H1 (cell line): ENCODE measurements at regions not wholly inside any gene's neighbourhood (a gene's known extent, or its start where the extent isn't known, plus 50 kb on each side); places are given as distances from the start of the nearest gene placed in this dataset.
A peak's percentile ranks its signal among the peaks of the same experiment; 100 is the strongest.

Experiments
- CTCF ChIA-PET: fragments of 300-600 bp; sonication (Branson Sonifier 250); formaldehyde crosslinking; loops from one replicate; lab custom pipeline; 2021; ENCODE audit not compliant: partially characterized antibody; lab: Charles Lee
- POLR2A ChIA-PET: fragments of 300-600 bp; sonication (Branson Sonifier 250); formaldehyde crosslinking; loops from one replicate; lab custom pipeline; 2021; ENCODE audit warnings: inconsistent platforms; ENCODE audit not compliant: partially characterized antibody; lab: Charles Lee
- DNase-seq, 2 experiments: peaks; one replicate each; pipeline versions ENCODE4 v3.0.0 to v3.0.0-alpha.2; 2010 to 2022; ENCODE audit warnings: low spot score in 2 of 2, low read depth in 1 of 2, mixed read lengths in 1 of 2
- FAIRE-seq: peaks from 2 replicates; lab custom pipeline; 2011; peaks lifted over from hg19 to GRCh38; lab: Jason Lieb, UNC
- H2AFZ ChIP-seq: 2 replicates; pipeline ENCODE4 v1.8.1; 2012; ENCODE audit warnings: low read length, inconsistent platforms
- H2AK5ac ChIP-seq: 2 replicates; pipeline ENCODE4 v1.6.1; 2013; ENCODE audit warnings: low read depth, low read length
- H2BK120ac ChIP-seq: replicated peaks from 2 replicates; pipeline ENCODE3; 2013; ENCODE audit warnings: low read depth, low read length, inconsistent platforms
- H2BK12ac ChIP-seq: 2 replicates; pipeline ENCODE4 v1.6.1; 2013; ENCODE audit warnings: low read depth, low read length
- H2BK15ac ChIP-seq: 2 replicates; pipeline ENCODE4 v1.6.1; 2013; ENCODE audit warnings: low read length
- H2BK20ac ChIP-seq: 2 replicates; pipeline ENCODE4 v1.6.1; 2013; ENCODE audit warnings: low read length
- H2BK5ac ChIP-seq: 2 replicates; pipeline ENCODE4 v1.6.1; 2013; ENCODE audit warnings: low read depth, low read length
- H3K14ac ChIP-seq: 2 replicates; pipeline ENCODE4 v1.6.1; 2013; ENCODE audit warnings: inconsistent platforms; ENCODE audit not compliant: insufficient read length
- H3K18ac ChIP-seq: 2 replicates; pipeline ENCODE4 v1.6.1; 2013; ENCODE audit warnings: low read length; ENCODE audit errors: extremely low read depth
- H3K23ac ChIP-seq: 2 replicates; pipeline ENCODE4 v1.6.1; 2013; ENCODE audit warnings: inconsistent platforms; ENCODE audit not compliant: insufficient read length
- H3K23me2 ChIP-seq: 2 replicates; pipeline ENCODE4 v1.6.1; 2013; ENCODE audit warnings: low read depth, low read length
- H3K27ac ChIP-seq: 2 replicates; pipeline ENCODE4 v1.6.1; 2011; ENCODE audit warnings: low read depth, low read length, inconsistent platforms
- H3K27me3 ChIP-seq, 4 experiments: replicated peaks in 1 of 4; 1 replicate in 1 of 4; 2 replicates in 3 of 4; pipeline versions ENCODE4 v1.6.1 to v1.8.1; 2011 to 2013; ENCODE audit warnings: low read length in 3 of 4, mild to moderate bottlenecking in 3 of 4, inconsistent platforms in 2 of 4, mixed read lengths in 2 of 4, moderate library complexity in 1 of 4; ENCODE audit not compliant: control insufficient read depth in 3 of 4, insufficient read depth in 3 of 4; ENCODE audit errors: extremely low read depth in 1 of 4
- H3K36me3 ChIP-seq, 4 experiments: 2 replicates each; pipeline versions ENCODE4 v1.6.1 to v1.8.1; 2011 to 2013; ENCODE audit warnings: mild to moderate bottlenecking in 4 of 4, low read length in 3 of 4, moderate library complexity in 2 of 4, control low read depth in 1 of 4, inconsistent platforms in 1 of 4; ENCODE audit not compliant: insufficient read depth in 4 of 4, control insufficient read depth in 2 of 4
- H3K4ac ChIP-seq: replicated peaks from 2 replicates; pipeline ENCODE3; 2013; ENCODE audit warnings: low read length, low read depth, mixed read lengths, inconsistent platforms; ENCODE audit not compliant: insufficient read length
- H3K4me1 ChIP-seq, 4 experiments: replicated peaks in 1 of 4; 1 replicate in 1 of 4; 2 replicates in 3 of 4; pipeline versions ENCODE4 v1.6.1 to v1.8.1; 2011 to 2013; ENCODE audit warnings: low read length in 3 of 4, inconsistent platforms in 2 of 4, mixed read lengths in 1 of 4; ENCODE audit not compliant: insufficient read depth in 4 of 4, control insufficient read depth in 3 of 4
- H3K4me2 ChIP-seq, 2 experiments: 2 replicates each; pipeline versions ENCODE4 v1.6.1 to v1.8.1; 2011 to 2013; ENCODE audit warnings: low read depth in 2 of 2, low read length in 2 of 2, control low read depth in 1 of 2, inconsistent platforms in 1 of 2, mild to moderate bottlenecking in 1 of 2; ENCODE audit not compliant: insufficient read depth in 1 of 2
- H3K4me3 ChIP-seq, 4 experiments: fragments of 200-600, 300-600 bp in 1 of 4; sonication (generic), shearing (Covaris generic), sonication (Bioruptor Twin) in 1 of 4; 2 replicates each; pipeline versions ENCODE4 v1.5.1 to v1.8.1; 2011 to 2016; ENCODE audit warnings: low read length in 4 of 4, low read depth in 3 of 4, control low read depth in 2 of 4, inconsistent platforms in 2 of 4, mild to moderate bottlenecking in 2 of 4, mixed read lengths in 1 of 4, moderate library complexity in 1 of 4; ENCODE audit not compliant: insufficient read depth in 2 of 4; ENCODE audit errors: extremely low read depth in 1 of 4
- H3K56ac ChIP-seq: replicated peaks from 2 replicates; pipeline ENCODE3; 2013; ENCODE audit warnings: low read depth, mild to moderate bottlenecking, mixed read lengths, low read length, inconsistent platforms; ENCODE audit not compliant: insufficient read length
- H3K79me1 ChIP-seq: 2 replicates; pipeline ENCODE4 v1.6.1; 2013; ENCODE audit warnings: low read depth, low read length, control low read depth
- H3K79me2 ChIP-seq, 2 experiments: 2 replicates each; pipeline versions ENCODE4 v1.6.1 to v1.8.1; 2012 to 2013; ENCODE audit warnings: low read length in 2 of 2, mild to moderate bottlenecking in 2 of 2, inconsistent platforms in 1 of 2; ENCODE audit not compliant: insufficient read depth in 2 of 2, control insufficient read depth in 1 of 2
- H3K9ac ChIP-seq, 4 experiments: replicated peaks in 1 of 4; 1 replicate in 1 of 4; 2 replicates in 3 of 4; pipeline versions ENCODE4 v1.6.1 to v1.8.1; 2011 to 2013; ENCODE audit warnings: low read depth in 3 of 4, low read length in 3 of 4, control low read depth in 2 of 4, mild to moderate bottlenecking in 2 of 4, moderate library complexity in 2 of 4, inconsistent platforms in 1 of 4; ENCODE audit errors: extremely low read depth in 1 of 4
- H3K9me3 ChIP-seq, 2 experiments: 2 replicates each; pipeline versions ENCODE4 v1.6.1 to v1.8.1; 2012 to 2013; ENCODE audit warnings: mild to moderate bottlenecking in 2 of 2, moderate library complexity in 2 of 2, control low read depth in 1 of 2, inconsistent platforms in 1 of 2, low read depth in 1 of 2, low read length in 1 of 2, mixed read lengths in 1 of 2; ENCODE audit not compliant: insufficient read depth in 2 of 2
- H4K20me1 ChIP-seq, 2 experiments: replicated peaks in 1 of 2; 2 replicates each; pipeline versions ENCODE3 to v1.8.1; 2011 to 2013; ENCODE audit warnings: inconsistent platforms in 2 of 2, low read length in 2 of 2, mild to moderate bottlenecking in 1 of 2; ENCODE audit not compliant: insufficient read depth in 2 of 2, control insufficient read depth in 1 of 2
- H4K5ac ChIP-seq: 2 replicates; pipeline ENCODE4 v1.6.1; 2013; ENCODE audit warnings: low read length, low read depth, mixed read lengths, inconsistent platforms; ENCODE audit not compliant: insufficient read length
- H4K8ac ChIP-seq: 2 replicates; pipeline ENCODE4 v1.8.0; 2013; ENCODE audit warnings: mild to moderate bottlenecking, moderate library complexity, low read length, inconsistent platforms; ENCODE audit not compliant: insufficient read depth; ENCODE audit errors: extremely low read depth
- H4K91ac ChIP-seq: replicated peaks from 2 replicates; pipeline ENCODE3; 2013; ENCODE audit warnings: low read length, mixed read lengths, inconsistent platforms; ENCODE audit not compliant: insufficient read length
- BRCA1 ChIP-seq: IDR thresholded peaks from 2 replicates; pipeline ENCODE4 v1.6.1; 2012; ENCODE audit warnings: low read depth, low read length, improper control_type of control experiment
- CHD1 ChIP-seq: IDR thresholded peaks from 2 replicates; pipeline ENCODE4 v1.6.1; 2012; ENCODE audit warnings: low read depth, low read length, improper control_type of control experiment
- CHD2 ChIP-seq: IDR thresholded peaks from 2 replicates; pipeline ENCODE4 v1.6.1; 2012; ENCODE audit warnings: low read length, improper control_type of control experiment
- CTBP2 ChIP-seq: IDR thresholded peaks from 2 replicates; pipeline ENCODE4 v1.7.0; 2011; ENCODE audit warnings: borderline replicate concordance, mild to moderate bottlenecking, moderate library complexity, mixed read lengths, low read length; ENCODE audit not compliant: insufficient read depth, insufficient read length
- GABPA ChIP-seq: IDR thresholded peaks from 2 replicates; pipeline ENCODE4 v1.6.1; 2011; ENCODE audit warnings: mild to moderate bottlenecking, low read length, moderate library complexity, borderline replicate concordance; ENCODE audit not compliant: insufficient read depth
- GTF2F1 ChIP-seq: IDR thresholded peaks from 2 replicates; pipeline ENCODE4 v1.6.1; 2012; ENCODE audit warnings: low read depth, low read length, improper control_type of control experiment, borderline replicate concordance
- HDAC6 ChIP-seq: IDR thresholded peaks from one replicate; pipeline ENCODE4 v1.7.1; 2012; ENCODE audit warnings: low read depth, mild to moderate bottlenecking, inconsistent platforms, low read length, moderate library complexity
- KDM1A ChIP-seq: fragments of 200-600, 300-600 bp; sonication (generic); IDR thresholded peaks from 2 replicates; pipeline ENCODE4 v1.7.1; 2016; ENCODE audit warnings: mild to moderate bottlenecking, low read length, borderline replicate concordance
- POLR2AphosphoS5 ChIP-seq: IDR thresholded peaks from 2 replicates; pipeline ENCODE4 v1.6.1; 2011; ENCODE audit warnings: low read depth, low read length
- POU5F1 ChIP-seq: IDR thresholded peaks from 2 replicates; pipeline ENCODE4 v1.6.1; 2011; ENCODE audit warnings: low read depth, mild to moderate bottlenecking, low read length, moderate library complexity
- RAD21 ChIP-seq, 2 experiments: IDR thresholded peaks in 1 of 2; conservative IDR thresholded peaks in 1 of 2; 2 replicates each; pipeline ENCODE4 v1.6.1; 2011; ENCODE audit warnings: low read depth in 2 of 2, low read length in 2 of 2, improper control_type of control experiment in 1 of 2, inconsistent platforms in 1 of 2, mild to moderate bottlenecking in 1 of 2, moderate library complexity in 1 of 2
- SIN3A ChIP-seq, 2 experiments: IDR thresholded peaks in 1 of 2; conservative IDR thresholded peaks in 1 of 2; 2 replicates each; pipeline ENCODE4 v1.6.1; 2011 to 2012; ENCODE audit warnings: low read length in 2 of 2, improper control_type of control experiment in 1 of 2, low read depth in 1 of 2, mild to moderate bottlenecking in 1 of 2
- TAF7 ChIP-seq: optimal IDR thresholded peaks from 2 replicates; pipeline ENCODE3; 2011; ENCODE audit warnings: low read depth, mild to moderate bottlenecking, inconsistent platforms, low read length, moderate library complexity, borderline replicate concordance
- TBP ChIP-seq: IDR thresholded peaks from 2 replicates; pipeline ENCODE4 v1.6.1; 2011; ENCODE audit warnings: low read depth, low read length, improper control_type of control experiment
- WGBS, 2 experiments: shearing (Covaris generic) in 1 of 2; methylation state at CpG; one replicate each; pipeline versions ENCODE4 v1.1.6 to v1.1.7; 2013 to 2015; ENCODE audit warnings: low lambda C conversion rate in 2 of 2, mixed read lengths in 2 of 2, inconsistent platforms in 1 of 2, low coverage in 1 of 2, missing lambda C conversion rate in 1 of 2; ENCODE audit not compliant: insufficient replicate concordance in 2 of 2, insufficient coverage in 1 of 2, insufficient read length in 1 of 2; ENCODE audit errors: extremely low coverage in 1 of 2, missing lambda C conversion rate in 1 of 2; 5-methylcytosine and 5-hydroxymethylcytosine counted together

DNA sequence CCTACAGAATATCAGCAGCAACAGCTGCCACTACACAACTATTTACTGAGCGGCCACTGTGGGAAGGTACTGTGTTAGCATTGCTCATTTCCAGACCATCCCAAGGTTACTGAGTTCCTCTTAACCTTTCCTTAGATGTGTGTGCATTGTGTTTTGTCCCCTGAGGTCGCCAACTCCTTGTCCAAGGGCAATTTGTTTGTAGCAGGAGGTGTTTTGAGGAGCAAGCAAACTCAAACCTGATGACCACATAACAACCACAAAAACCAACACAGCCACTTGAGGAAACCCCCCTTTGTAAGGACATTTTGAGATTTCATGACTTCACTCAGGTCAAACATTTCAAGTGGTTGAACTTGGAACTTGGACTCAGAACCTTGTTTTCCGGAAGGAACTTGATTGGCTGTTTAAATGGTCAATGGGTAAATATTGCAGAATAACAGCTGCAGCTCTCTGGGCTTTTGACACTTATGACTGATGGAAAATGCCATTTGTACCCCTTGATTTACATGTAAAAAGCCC, 122.3 kb downstream of the MID1IP1 start:
- H2BK120ac ChIP-seq = no peak overlapping the region
- no peak overlapping the region for H3K9ac ChIP-seq
- H3K27ac ChIP-seq = no peak overlapping the region

More for the DNA sequence above, 122.3 kb downstream of the MID1IP1 start:
- TF ChIP-seq CTBP2 = no peak
- TF ChIP-seq TBP = no peak
- TF ChIP-seq HDAC6 = no peak
- no peak for TF ChIP-seq POU5F1
- TF ChIP-seq SIN3A (conservative IDR thresholded peaks at IDR 0.05 in 1 of 2, IDR thresholded peaks at IDR 0.05 in 1 of 2; ENCODE audit: low read depth in 1 of 2, low read length in 2 of 2) = no peak
- TF ChIP-seq BRCA1 = no peak
- no peak for TF ChIP-seq CHD1
- TF ChIP-seq GABPA = no peak
- no peak for TF ChIP-seq CHD2
- no peak for TF ChIP-seq TAF7
- TF ChIP-seq KDM1A = no peak
- no peak for TF ChIP-seq RAD21 (IDR thresholded peaks at IDR 0.05 in 1 of 2, conservative IDR thresholded peaks at IDR 0.05 in 1 of 2; ENCODE audit: low read depth in 2 of 2, low read length in 2 of 2)
- no peak for TF ChIP-seq POLR2AphosphoS5
- no peak for TF ChIP-seq GTF2F1
- Histone ChIP-seq H3K79me2 (no peaks in the 10 kb centered on the region), H4K5ac (no peak overlapping the region), H3K56ac (no peak overlapping the region), H2BK5ac (no peak overlapping the region), H3K36me3 (no peaks in the 10 kb centered on the region), H3K4ac (no peak overlapping the region), H3K4me3 (no peak overlapping the region), H2BK20ac (no peak overlapping the region), H3K23me2 (no peaks in the 10 kb centered on the region), H3K79me1 (no peaks in the 10 kb centered on the region), H2BK15ac (no peak overlapping the region), H2AK5ac (no peak overlapping the region), H2BK12ac (no peak overlapping the region), H4K91ac (no peak overlapping the region), H4K20me1 (no peaks in the 10 kb centered on the region), H3K9me3 (no peaks in the 10 kb centered on the region), H3K18ac (no peak overlapping the region), H3K4me1 (no peaks in the 10 kb centered on the region), H3K4me2 (no peak overlapping the region), H2AFZ (no peak overlapping the region), H3K23ac (no peak overlapping the region), H3K14ac (no peak overlapping the region), H3K27me3 (no peaks in the 10 kb centered on the region), H4K8ac (no peak overlapping the region)
- 88% methylated on average over 2 of the region's 3 CpGs; no CpG with 5 or more reads in 1 of the 2 experiments for whole genome bisulfite sequencing, 2 experiments
- POLR2A ChIA-PET = no interaction called here
- DNase-seq (no peak), FAIRE-seq (peak; percentile 69)
- CTCF ChIA-PET = interaction anchor here (0.8 kb wide), 1 partner anchor 472 kb away, joined by 3 read pairs; no protein-coding TSS in a partner anchor
